ENCODE measurements at regions not wholly inside any gene's neighbourhood (a gene's known extent, or its start where the extent isn't known, plus 50 kb on each side); places are given as distances from the start of the nearest gene placed in this dataset.

DNA sequence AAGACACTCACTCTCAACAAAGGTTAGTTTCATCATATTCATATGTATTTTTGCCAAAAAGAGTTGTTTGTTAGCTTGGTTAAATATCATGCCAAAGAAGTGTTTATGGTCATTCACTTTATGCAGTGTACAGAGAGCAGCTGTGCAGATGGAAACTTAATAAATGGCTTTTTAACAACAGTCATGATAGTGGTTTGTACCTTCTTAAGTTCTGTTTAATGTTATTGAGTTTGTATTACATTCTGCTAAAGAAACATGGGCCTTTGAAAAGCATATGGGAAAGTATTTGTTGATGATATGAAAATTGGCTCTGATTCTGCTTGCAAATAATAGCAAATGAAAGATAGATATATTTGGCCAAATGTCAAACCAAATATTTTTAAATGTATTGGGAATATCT, 607.3 kb downstream of the NCAM2 start:
- H2AFZ ChIP-seq (ENCODE audit: low read length, unreplicated experiment): no peak overlapping the region
- no peaks in the 10 kb centered on the region for H3K27me3 ChIP-seq (ENCODE audit: insufficient read depth, low read length)
- H3K36me3 ChIP-seq (ENCODE audit: insufficient read depth, low read length): no peaks in the 10 kb centered on the region
- no peaks in the 10 kb centered on the region for H3K4me1 ChIP-seq (ENCODE audit: control insufficient read depth, insufficient read depth, low read length, unreplicated experiment)
- no peak overlapping the region for H3K27ac ChIP-seq (ENCODE audit: low read depth, low read length)
- no peak overlapping the region for H3K4me3 ChIP-seq (ENCODE audit: low read depth, low read length)
- no peaks in the 10 kb centered on the region for H3K79me2 ChIP-seq (ENCODE audit: control insufficient read depth, insufficient read depth, low read length, unreplicated experiment)

DNA sequence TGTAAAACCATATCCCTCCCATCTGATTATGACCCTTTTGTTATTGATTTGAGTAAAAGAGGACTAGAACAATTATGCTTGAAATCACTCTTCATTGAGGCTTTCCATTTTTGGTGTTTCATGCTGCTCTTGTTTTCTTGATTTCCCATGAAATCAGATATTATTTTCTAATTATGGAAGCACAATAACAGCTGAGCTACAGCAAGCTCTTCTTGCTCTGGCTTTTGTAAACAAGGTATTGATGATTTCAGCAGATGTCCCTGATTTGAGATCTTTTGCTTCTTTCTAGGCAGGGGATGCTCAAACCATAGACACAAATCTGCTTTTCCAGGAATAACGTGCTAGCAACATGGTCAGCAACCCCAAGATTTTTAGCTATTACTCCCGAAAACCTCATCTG, 607.8 kb downstream of the NCAM2 start:
- Histone ChIP-seq H3K36me3 (ENCODE audit: insufficient read depth, low read length) (no peaks in the 10 kb centered on the region), H3K27me3 (ENCODE audit: insufficient read depth, low read length) (no peaks in the 10 kb centered on the region), H3K79me2 (ENCODE audit: control insufficient read depth, insufficient read depth, low read length, unreplicated experiment) (no peaks in the 10 kb centered on the region), H3K27ac (ENCODE audit: low read depth, low read length) (no peak overlapping the region), H3K4me3 (ENCODE audit: low read depth, low read length) (no peak overlapping the region), H3K4me1 (ENCODE audit: control insufficient read depth, insufficient read depth, low read length, unreplicated experiment) (no peaks in the 10 kb centered on the region), H2AFZ (ENCODE audit: low read length, unreplicated experiment) (no peak overlapping the region)

- Histone ChIP-seq H3K4me3 (ENCODE audit: low read depth, low read length) (peak overlapping the region; percentile 7; the same call in 1 of the 2 replicates), H3K4me1 (ENCODE audit: control insufficient read depth, insufficient read depth, low read length, unreplicated experiment) (peaks cover 8% of the 10 kb centered on the region), H3K36me3 (ENCODE audit: insufficient read depth, low read length) (no peaks in the 10 kb centered on the region), H3K27ac (ENCODE audit: low read depth, low read length) (peak overlapping the region; percentile 47), H3K79me2 (ENCODE audit: control insufficient read depth, insufficient read depth, low read length, unreplicated experiment) (no peaks in the 10 kb centered on the region), H3K27me3 (ENCODE audit: insufficient read depth, low read length) (no peaks in the 10 kb centered on the region), H2AFZ (ENCODE audit: low read length, unreplicated experiment) (peak overlapping the region; percentile 48)
Observed at GRCh38 chr21:21612466-21612865, 614.3 kb downstream of the NCAM2 start.

DNA sequence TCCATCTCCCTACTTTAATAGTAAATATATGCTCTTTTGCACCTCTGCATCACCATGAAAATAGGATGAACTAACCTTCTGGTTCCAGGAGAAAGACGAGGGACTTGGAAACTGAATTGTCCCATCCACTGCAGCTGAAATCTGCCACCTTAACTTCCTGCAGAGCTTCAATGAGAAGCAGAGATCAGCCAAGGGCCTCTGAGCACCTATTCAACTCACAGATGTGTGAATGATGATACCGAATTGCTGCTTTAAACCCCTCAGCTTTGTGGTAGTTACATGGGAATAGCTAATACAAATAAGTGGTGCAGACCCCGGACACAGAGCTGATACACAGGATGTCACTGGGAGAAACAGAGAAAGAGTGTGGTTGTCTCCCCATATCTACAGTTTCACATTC, 616.8 kb downstream of the NCAM2 start:
- Histone ChIP-seq H3K4me3 (ENCODE audit: low read depth, low read length) (no peak overlapping the region), H3K27me3 (ENCODE audit: insufficient read depth, low read length) (no peaks in the 10 kb centered on the region), H3K4me1 (ENCODE audit: control insufficient read depth, insufficient read depth, low read length, unreplicated experiment) (peaks cover 8% of the 10 kb centered on the region), H2AFZ (ENCODE audit: low read length, unreplicated experiment) (no peak overlapping the region), H3K27ac (ENCODE audit: low read depth, low read length) (no peak overlapping the region), H3K36me3 (ENCODE audit: insufficient read depth, low read length) (no peaks in the 10 kb centered on the region), H3K79me2 (ENCODE audit: control insufficient read depth, insufficient read depth, low read length, unreplicated experiment) (no peaks in the 10 kb centered on the region)

GRCh38 chr21:21622460-21623234, 624.4 kb downstream of the NCAM2 start:
- Histone ChIP-seq H3K27ac (ENCODE audit: low read depth, low read length) (no peak overlapping the region), H3K27me3 (ENCODE audit: insufficient read depth, low read length) (no peaks in the 10 kb centered on the region), H3K4me3 (ENCODE audit: low read depth, low read length) (no peak overlapping the region), H3K36me3 (ENCODE audit: insufficient read depth, low read length) (no peaks in the 10 kb centered on the region), H3K79me2 (ENCODE audit: control insufficient read depth, insufficient read depth, low read length, unreplicated experiment) (no peaks in the 10 kb centered on the region), H3K4me1 (ENCODE audit: control insufficient read depth, insufficient read depth, low read length, unreplicated experiment) (no peaks in the 10 kb centered on the region), H2AFZ (ENCODE audit: low read length, unreplicated experiment) (no peak overlapping the region)

- H3K36me3 ChIP-seq (ENCODE audit: insufficient read depth, low read length): no peaks in the 10 kb centered on the region
- no peaks in the 10 kb centered on the region for H3K27me3 ChIP-seq (ENCODE audit: insufficient read depth, low read length)
- no peaks in the 10 kb centered on the region for H3K4me1 ChIP-seq (ENCODE audit: control insufficient read depth, insufficient read depth, low read length, unreplicated experiment)
- no peaks in the 10 kb centered on the region for H3K79me2 ChIP-seq (ENCODE audit: control insufficient read depth, insufficient read depth, low read length, unreplicated experiment)
- no peak overlapping the region for H3K4me3 ChIP-seq (ENCODE audit: low read depth, low read length)
- H3K27ac ChIP-seq (ENCODE audit: low read depth, low read length): no peak overlapping the region
- no peak overlapping the region for H2AFZ ChIP-seq (ENCODE audit: low read length, unreplicated experiment)
Observed at GRCh38 chr21:21624674-21625073, 626.5 kb downstream of the NCAM2 start.

DNA sequence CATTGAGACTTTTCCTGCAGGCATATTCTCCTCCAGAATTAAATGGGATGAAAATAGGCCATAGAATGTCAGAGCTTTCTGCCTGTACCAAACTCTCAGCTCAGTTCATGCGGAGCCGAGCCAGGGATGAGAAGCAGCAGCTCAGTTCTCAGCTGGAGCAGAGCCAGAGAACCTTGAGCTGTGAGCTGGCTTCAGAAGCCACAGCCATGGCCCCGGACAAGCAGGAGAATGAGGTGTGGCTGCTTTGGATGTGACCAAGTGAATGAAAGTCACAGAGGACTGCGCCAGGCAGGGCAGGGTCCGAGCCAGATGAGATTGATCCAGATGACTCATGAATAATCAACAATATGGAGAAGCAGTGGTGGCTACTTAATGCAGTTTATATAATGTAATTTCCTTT, 633.8 kb downstream of the NCAM2 start:
- H3K4me1 ChIP-seq (ENCODE audit: control insufficient read depth, insufficient read depth, low read length, unreplicated experiment): no peaks in the 10 kb centered on the region
- H2AFZ ChIP-seq (ENCODE audit: low read length, unreplicated experiment): no peak overlapping the region

GRCh38 chr21:21632926-21633325, 634.7 kb downstream of the NCAM2 start:
- no peaks in the 10 kb centered on the region for H3K36me3 ChIP-seq (ENCODE audit: insufficient read depth, low read length)
- no peaks in the 10 kb centered on the region for H3K27me3 ChIP-seq (ENCODE audit: insufficient read depth, low read length)
- no peaks in the 10 kb centered on the region for H3K79me2 ChIP-seq (ENCODE audit: control insufficient read depth, insufficient read depth, low read length, unreplicated experiment)
- no peak overlapping the region for H3K27ac ChIP-seq (ENCODE audit: low read depth, low read length)
- no peak overlapping the region for H2AFZ ChIP-seq (ENCODE audit: low read length, unreplicated experiment)
- no peak overlapping the region for H3K4me3 ChIP-seq (ENCODE audit: low read depth, low read length)
- no peaks in the 10 kb centered on the region for H3K4me1 ChIP-seq (ENCODE audit: control insufficient read depth, insufficient read depth, low read length, unreplicated experiment)

More for the DNA sequence above, 633.8 kb downstream of the NCAM2 start:
- H3K36me3 ChIP-seq (ENCODE audit: insufficient read depth, low read length): no peaks in the 10 kb centered on the region
- no peaks in the 10 kb centered on the region for H3K79me2 ChIP-seq (ENCODE audit: control insufficient read depth, insufficient read depth, low read length, unreplicated experiment)
- H3K27ac ChIP-seq (ENCODE audit: low read depth, low read length): no peak overlapping the region
- no peaks in the 10 kb centered on the region for H3K27me3 ChIP-seq (ENCODE audit: insufficient read depth, low read length)
- no peak overlapping the region for H3K4me3 ChIP-seq (ENCODE audit: low read depth, low read length)

GRCh38 chr21:21661741-21662140, 663.5 kb downstream of the NCAM2 start:
- no peaks in the 10 kb centered on the region for H3K36me3 ChIP-seq (ENCODE audit: insufficient read depth, low read length)
- no peak overlapping the region for H3K4me3 ChIP-seq (ENCODE audit: low read depth, low read length)
- H2AFZ ChIP-seq (ENCODE audit: low read length, unreplicated experiment): no peak overlapping the region
- no peaks in the 10 kb centered on the region for H3K27me3 ChIP-seq (ENCODE audit: insufficient read depth, low read length)
- H3K27ac ChIP-seq (ENCODE audit: low read depth, low read length): no peak overlapping the region
- H3K79me2 ChIP-seq (ENCODE audit: control insufficient read depth, insufficient read depth, low read length, unreplicated experiment): no peaks in the 10 kb centered on the region
- H3K4me1 ChIP-seq (ENCODE audit: control insufficient read depth, insufficient read depth, low read length, unreplicated experiment): no peaks in the 10 kb centered on the region

DNA sequence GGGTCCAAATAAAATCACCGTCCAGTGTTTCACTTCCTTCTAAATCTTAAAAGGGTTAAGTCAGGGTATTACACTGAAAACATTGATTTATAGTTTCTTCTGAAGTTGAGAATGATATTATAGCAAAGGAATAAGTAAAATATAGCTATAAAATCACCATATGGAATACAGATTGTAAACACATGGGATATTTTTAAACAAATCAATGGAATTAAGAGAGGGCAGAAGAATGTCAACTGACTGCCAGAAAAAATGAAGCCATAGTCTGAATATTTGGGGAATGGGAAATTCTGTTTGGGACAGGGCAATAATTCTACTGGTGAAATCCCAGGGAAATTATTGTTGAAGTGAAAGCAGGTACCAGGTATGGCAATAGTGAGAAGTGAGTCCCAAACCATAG, 664.6 kb downstream of the NCAM2 start:
- H3K4me1 ChIP-seq (ENCODE audit: control insufficient read depth, insufficient read depth, low read length, unreplicated experiment): no peaks in the 10 kb centered on the region

DNA sequence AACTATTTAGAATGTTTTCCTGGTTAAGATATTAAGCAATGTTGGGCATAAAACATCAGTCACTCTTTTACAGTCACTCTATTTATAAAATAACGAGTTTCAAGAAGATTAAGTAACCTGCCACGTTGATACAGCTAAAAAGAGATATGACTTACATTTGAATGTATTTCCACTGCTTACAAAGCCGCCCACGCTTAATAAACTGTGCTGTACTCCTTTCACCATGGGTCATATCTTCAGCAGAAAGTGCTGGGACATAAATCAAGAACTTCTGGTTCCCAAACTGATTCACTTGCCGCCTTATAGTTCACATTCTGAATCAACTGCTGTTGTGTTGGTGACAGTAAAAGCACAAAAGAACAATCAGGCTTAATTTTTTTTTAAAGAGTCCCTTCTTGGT, 666.7 kb downstream of the NCAM2 start:
- Histone ChIP-seq H3K36me3 (ENCODE audit: insufficient read depth, low read length) (no peaks in the 10 kb centered on the region), H3K27me3 (ENCODE audit: insufficient read depth, low read length) (no peaks in the 10 kb centered on the region), H3K4me1 (ENCODE audit: control insufficient read depth, insufficient read depth, low read length, unreplicated experiment) (no peaks in the 10 kb centered on the region), H3K4me3 (ENCODE audit: low read depth, low read length) (no peak overlapping the region), H2AFZ (ENCODE audit: low read length, unreplicated experiment) (no peak overlapping the region), H3K27ac (ENCODE audit: low read depth, low read length) (no peak overlapping the region), H3K79me2 (ENCODE audit: control insufficient read depth, insufficient read depth, low read length, unreplicated experiment) (no peaks in the 10 kb centered on the region)

More for the DNA sequence above, 664.6 kb downstream of the NCAM2 start:
- no peak overlapping the region for H3K4me3 ChIP-seq (ENCODE audit: low read depth, low read length)
- no peaks in the 10 kb centered on the region for H3K27me3 ChIP-seq (ENCODE audit: insufficient read depth, low read length)
- no peaks in the 10 kb centered on the region for H3K79me2 ChIP-seq (ENCODE audit: control insufficient read depth, insufficient read depth, low read length, unreplicated experiment)
- no peak overlapping the region for H3K27ac ChIP-seq (ENCODE audit: low read depth, low read length)
- H3K36me3 ChIP-seq (ENCODE audit: insufficient read depth, low read length): no peaks in the 10 kb centered on the region
- H2AFZ ChIP-seq (ENCODE audit: low read length, unreplicated experiment): no peak overlapping the region

Data from ACC112 (cell line).